ENCODE measurements at regions not wholly inside any gene's neighbourhood (a gene's known extent, or its start where the extent isn't known, plus 50 kb on each side); places are given as distances from the start of the nearest gene placed in this dataset.

GRCh38 chr4:18931643-18932377 lies 910.3 kb upstream of the LCORL start:
- TF ChIP-seq POLR2AphosphoS5 (IDR thresholded peaks at IDR 0.05) (no peak), CTCF (IDR thresholded peaks at IDR 0.05) (no peak), POLR2A (IDR thresholded peaks at IDR 0.05) (no peak), EP300 (IDR thresholded peaks at IDR 0.05) (no peak)
